Spleen (tissue), 11 donors: ENCODE measurements at regions not wholly inside any gene's neighbourhood (a gene's known extent, or its start where the extent isn't known, plus 50 kb on each side); places are given as distances from the start of the nearest gene placed in this dataset.
"Not testable (repeated sequence)": the region's sequence is repeated elsewhere in the genome, so short reads cannot be mapped to it uniquely, and the experiment has no call there.

Experiments used
- DNase-seq: peaks from one replicate; pipeline ENCODE4 v3.0.0-alpha.2; 2020
- H3K27ac ChIP-seq, 8 donors: fragments of 200-600 bp; sonication (generic) in 7 of 8; 1 replicate in 4 of 8; 2 replicates in 4 of 8; pipeline versions ENCODE4 v1.5.0 to v1.8.0; 2016 to 2021; ENCODE audit warnings: inconsistent platforms in 4 of 8, mild to moderate bottlenecking in 4 of 8, moderate library complexity in 1 of 8
- H3K27me3 ChIP-seq, 7 donors: fragments of 200-600 bp; sonication (generic) in 6 of 7; replicated peaks in 1 of 7; 1 replicate in 4 of 7; 2 replicates in 3 of 7; pipeline versions ENCODE4 v1.5.0 to v1.8.0; 2016 to 2021; ENCODE audit warnings: inconsistent platforms in 3 of 7, mild to moderate bottlenecking in 1 of 7
- H3K36me3 ChIP-seq, 6 donors: fragments of 200-600 bp; sonication (generic) in 5 of 6; 1 replicate in 4 of 6; 2 replicates in 2 of 6; pipeline versions ENCODE4 v1.5.0 to v1.8.0; 2016 to 2021; ENCODE audit warnings: inconsistent platforms in 2 of 6
- H3K4me1 ChIP-seq, 6 donors: fragments of 200-600 bp; sonication (generic) in 5 of 6; 1 replicate in 3 of 6; 2 replicates in 3 of 6; pipeline versions ENCODE4 v1.5.0 to v1.8.0; 2016 to 2021; ENCODE audit warnings: inconsistent platforms in 3 of 6
- H3K4me3 ChIP-seq, 8 donors: fragments of 200-600 bp; sonication (generic) in 7 of 8; 1 replicate in 4 of 8; 2 replicates in 4 of 8; pipeline versions ENCODE4 v1.5.0 to v1.8.0; 2016 to 2021; ENCODE audit warnings: inconsistent platforms in 4 of 8, mild to moderate bottlenecking in 4 of 8, moderate library complexity in 2 of 8
- H3K9me3 ChIP-seq, 8 donors: fragments of 200-600 bp; sonication (generic) in 7 of 8; 1 replicate in 4 of 8; 2 replicates in 4 of 8; pipeline versions ENCODE4 v1.5.0 to v1.8.0; 2016 to 2021; ENCODE audit warnings: inconsistent platforms in 4 of 8
- CTCF ChIP-seq, 11 experiments: fragments of 200-600 bp in 7 of 11; fragments of 450-650 bp in 4 of 11; sonication (generic) in 4 of 11; IDR thresholded peaks in 8 of 11; conservative IDR thresholded peaks in 3 of 11; 1 replicate in 7 of 11; 2 replicates in 4 of 11; pipeline versions ENCODE4 v1.4.0 to v1.8.0; 2016 to 2021; ENCODE audit warnings: antibody characterized with exemption in 11 of 11, inconsistent platforms in 4 of 11, mild to moderate bottlenecking in 1 of 11
- POLR2A ChIP-seq, 3 donors: fragments of 450-650 bp; IDR thresholded peaks; one replicate each; pipeline ENCODE4 v1.5.1; 2017; ENCODE audit warnings: antibody characterized with exemption in 3 of 3, mild to moderate bottlenecking in 1 of 3
- POLR2AphosphoS5 ChIP-seq, 3 donors: sonication (generic); formaldehyde crosslinking; IDR thresholded peaks; one replicate each; pipeline ENCODE4 v1.5.1; 2017; ENCODE audit warnings: antibody characterized with exemption in 3 of 3
- WGBS, 5 donors: extraction: QIAGEN DNeasy Blood & Tissue Kit in 3 of 5; methylation state at CpG; one replicate each; pipeline versions ENCODE4 v1.1.5 to v1.1.7; 2013 to 2018; 5-methylcytosine and 5-hydroxymethylcytosine counted together
- intact Hi-C: fragments of 100-400 bp; cut with DNase I; formaldehyde crosslinking; loops from one replicate; pipeline ENCODE4 v1.15.0; 2023; ENCODE audit warnings: low total_unique reads
- donor health status: healthy with polysubstance abuse.
- donor health status: DM: no; HTN: no; CAD: no; lungs with moderate emphysema.
- donor health status: DM: no; HTN: no; CAD: no.
- donor health status: Bipolar disorder and iron deficiency.
- donor health status: healthy.
- donor health status: DM: no; HTN: no; CAD: no.
- donor health status: DM: yes; HTN: yes; CAD: no.

GRCh38 chr22:25318081-25318823 lies 98.8 kb downstream of the CRYBB2 start:
- 84 to 90% (median 86%) methylated on average over 11 to 15 of the region's 15 CpGs for whole genome bisulfite sequencing, 5 donors
- TF ChIP-seq CTCF (IDR thresholded peaks at IDR 0.05 in 8 of 11, conservative IDR thresholded peaks at IDR 0.05 in 3 of 11) (no peak), POLR2A (IDR thresholded peaks at IDR 0.05) (no peak), POLR2AphosphoS5 (IDR thresholded peaks at IDR 0.05) (no peak)
- DNase-seq = no peak
- no peak overlapping the region for H3K27ac ChIP-seq
- no peaks in the 10 kb centered on the region for H3K4me1 ChIP-seq
- H3K36me3 ChIP-seq = no peaks in the 10 kb centered on the region
- no peaks in the 10 kb centered on the region for H3K27me3 ChIP-seq
- H3K4me3 ChIP-seq = no peak overlapping the region
- H3K9me3 ChIP-seq = no peaks in the 10 kb centered on the region
- intact Hi-C loops = no loop called here

- Histone ChIP-seq H3K4me1 (no peaks in the 10 kb centered on the region), H3K4me3 (no peak overlapping the region), H3K27me3 (no peaks in the 10 kb centered on the region), H3K36me3 (no peaks in the 10 kb centered on the region), H3K27ac (no peak overlapping the region), H3K9me3 (no peaks in the 10 kb centered on the region)
- DNase-seq = no peak
- WGBS, 5 donors = 85 to 92% (median 87%) methylated on average over 16 to 17 of the region's 17 CpGs
- intact Hi-C loops = no loop called here
- TF ChIP-seq POLR2AphosphoS5 (IDR thresholded peaks at IDR 0.05) (no peak), CTCF (IDR thresholded peaks at IDR 0.05 in 8 of 11, conservative IDR thresholded peaks at IDR 0.05 in 3 of 11) (no peak), POLR2A (IDR thresholded peaks at IDR 0.05) (no peak)
Observed at GRCh38 chr22:25327018-25327755, 107.7 kb downstream of the CRYBB2 start.

GRCh38 chr22:25331050-25331449 lies 111.6 kb downstream of the CRYBB2 start:
- no peak for TF ChIP-seq CTCF (IDR thresholded peaks at IDR 0.05 in 8 of 11, conservative IDR thresholded peaks at IDR 0.05 in 3 of 11)
- Histone ChIP-seq H3K36me3 (no peaks in the 10 kb centered on the region), H3K4me3 (no peak overlapping the region), H3K27ac (no peak overlapping the region), H3K4me1 (no peaks in the 10 kb centered on the region), H3K27me3 (peaks cover 0 to 5% (median 0%) of the 10 kb centered on the region in 7 donors), H3K9me3 (peaks cover 0 to 20% (median 0%) of the 10 kb centered on the region in 8 donors)
- no peak for DNase-seq
- intact Hi-C loops = no loop called here
- 92 to 95% (median 92%) methylated on average over 4 of the region's 4 CpGs for WGBS, 5 donors

GRCh38 chr22:25331911-25332310 lies 112.5 kb downstream of the CRYBB2 start:
- H3K4me3 ChIP-seq, H3K27me3 ChIP-seq, H3K27ac ChIP-seq, H3K4me1 ChIP-seq, H3K36me3 ChIP-seq, DNase-seq, intact Hi-C loops: not testable (repeated sequence)
- 85 to 98% (median 87%) methylated on average over 5 of the region's 5 CpGs for WGBS, 5 donors
- H3K9me3 ChIP-seq = peaks cover 0 to 28% (median 8%) of the 10 kb centered on the region in 8 donors
